ENCODE measurements at regions not wholly inside any gene's neighbourhood (a gene's known extent, or its start where the extent isn't known, plus 50 kb on each side); places are given as distances from the start of the nearest gene placed in this dataset.

GRCh38 chr18:11514267-11514666 is 95.1 kb upstream of the SLC35G4 start:
- Histone ChIP-seq H3K36me3 (no peaks in the 10 kb centered on the region), H3K4me3 (no peak overlapping the region), H3K27ac (no peak overlapping the region), H3K27me3 (peaks cover 0 to 7% (median 0%) of the 10 kb centered on the region in 3 donors), H3K9me3 (no peaks in the 10 kb centered on the region), H3K4me1 (no peaks in the 10 kb centered on the region)
- no peak for TF ChIP-seq CTCF (IDR thresholded peaks at IDR 0.05)
- TF ChIP-seq POLR2A (IDR thresholded peaks at IDR 0.05) = no peak
- TF ChIP-seq EP300 (IDR thresholded peaks at IDR 0.05) = no peak
- TF ChIP-seq POLR2AphosphoS5 (IDR thresholded peaks at IDR 0.05) = no peak
- intact Hi-C loops (cut with DNase I; ENCODE audit: low total_unique reads) = no loop called here
- 80 to 93% (median 90%) methylated on average over 1 of the region's 1 CpG for WGBS, 5 donors
- no peak for DNase-seq

GRCh38 chr18:11512096-11513025 is 97.0 kb upstream of the SLC35G4 start:
- Histone ChIP-seq H3K4me3 (no peak overlapping the region), H3K27ac (no peak overlapping the region), H3K9me3 (no peaks in the 10 kb centered on the region), H3K36me3 (no peaks in the 10 kb centered on the region), H3K4me1 (no peaks in the 10 kb centered on the region), H3K27me3 (no peaks in the 10 kb centered on the region)
- DNase-seq = no peak
- intact Hi-C loops (cut with DNase I; ENCODE audit: low total_unique reads) = no loop called here
- 55 to 72% (median 61%) methylated on average over 8 of the region's 8 CpGs for WGBS, 5 donors
- TF ChIP-seq EP300 (IDR thresholded peaks at IDR 0.05) (no peak), POLR2AphosphoS5 (IDR thresholded peaks at IDR 0.05) (no peak), CTCF (IDR thresholded peaks at IDR 0.05) (no peak), POLR2A (IDR thresholded peaks at IDR 0.05) (no peak)

- WGBS, 5 donors = 73 to 87% (median 79%) methylated on average over 6 of the region's 6 CpGs
- intact Hi-C loops (cut with DNase I; ENCODE audit: low total_unique reads) = no loop called here
- no peaks in the 10 kb centered on the region for H3K4me1 ChIP-seq
- no peaks in the 10 kb centered on the region for H3K27me3 ChIP-seq
- no peak overlapping the region for H3K4me3 ChIP-seq
- no peak overlapping the region for H3K27ac ChIP-seq
- no peaks in the 10 kb centered on the region for H3K36me3 ChIP-seq
- no peak for DNase-seq
- no peak for TF ChIP-seq CTCF (IDR thresholded peaks at IDR 0.05)
- no peak for TF ChIP-seq POLR2AphosphoS5 (IDR thresholded peaks at IDR 0.05)
- TF ChIP-seq EP300 (IDR thresholded peaks at IDR 0.05) = no peak
- no peak for TF ChIP-seq POLR2A (IDR thresholded peaks at IDR 0.05)
- no peaks in the 10 kb centered on the region for H3K9me3 ChIP-seq
Observed at GRCh38 chr18:11511434-11512095, 97.8 kb upstream of the SLC35G4 start.

GRCh38 chr18:11506856-11507255 is 102.5 kb upstream of the SLC35G4 start:
- TF ChIP-seq CTCF (IDR thresholded peaks at IDR 0.05) = no peak
- TF ChIP-seq POLR2A (IDR thresholded peaks at IDR 0.05) = no peak
- no peak for TF ChIP-seq POLR2AphosphoS5 (IDR thresholded peaks at IDR 0.05)
- TF ChIP-seq EP300 (IDR thresholded peaks at IDR 0.05) = no peak
- no peaks in the 10 kb centered on the region for H3K36me3 ChIP-seq
- WGBS, 5 donors = 56 to 70% (median 66%) methylated on average over 6 of the region's 6 CpGs
- no peak overlapping the region for H3K27ac ChIP-seq
- H3K4me3 ChIP-seq = no peak overlapping the region
- intact Hi-C loops (cut with DNase I; ENCODE audit: low total_unique reads) = no loop called here
- no peaks in the 10 kb centered on the region for H3K4me1 ChIP-seq
- no peak for DNase-seq
- peaks cover 0 to 13% (median 0%) of the 10 kb centered on the region in 3 donors for H3K27me3 ChIP-seq
- no peaks in the 10 kb centered on the region for H3K9me3 ChIP-seq
